Omental fat pad (tissue), 3 donors: ENCODE measurements at regions not wholly inside any gene's neighbourhood (a gene's known extent, or its start where the extent isn't known, plus 50 kb on each side); places are given as distances from the start of the nearest gene placed in this dataset.
"Not testable (repeated sequence)": the region's sequence is repeated elsewhere in the genome, so short reads cannot be mapped to it uniquely, and the experiment has no call there.

ENCODE experiments used
- ATAC-seq: fragments of 150-250 bp; one replicate; pipeline ENCODE4 v1.9.1; 2016; ENCODE audit warnings: mild to moderate bottlenecking, moderate library complexity; ENCODE audit not compliant: low FRiP score
- DNase-seq: peaks from one replicate; pipeline ENCODE4 v3.0.0-alpha.2; 2019; ENCODE audit warnings: low spot score
- TF ChIP-seq, protein P1 (sequence below), 3 donors: fragments of 450-650 bp; IDR thresholded peaks; one replicate each; pipeline ENCODE4 v1.5.1; 2016 to 2017; ENCODE audit warnings: antibody characterized with exemption in 3 of 3, mild to moderate bottlenecking in 3 of 3, moderate library complexity in 2 of 3

DNA sequence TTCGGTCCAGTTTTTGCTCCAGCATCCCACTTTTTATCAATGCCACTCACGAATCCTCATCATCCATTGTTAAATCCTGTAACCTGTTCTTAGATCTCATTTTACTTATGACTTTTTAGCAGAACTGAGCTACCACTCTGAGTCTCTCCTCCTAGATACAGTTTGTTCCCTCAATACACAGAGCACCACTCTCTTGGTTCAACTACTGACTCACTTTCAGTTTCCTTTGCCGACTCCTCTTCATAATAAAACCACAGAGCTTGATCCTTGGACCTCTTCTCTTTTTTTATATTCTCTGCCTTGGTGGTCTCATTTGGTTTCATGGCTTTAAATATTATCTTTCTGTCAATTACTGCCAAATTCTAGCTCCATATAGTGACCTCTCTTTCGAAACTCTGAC is 150.3 kb downstream of the SLITRK5 start:
- TF ChIP-seq, protein P1, sequence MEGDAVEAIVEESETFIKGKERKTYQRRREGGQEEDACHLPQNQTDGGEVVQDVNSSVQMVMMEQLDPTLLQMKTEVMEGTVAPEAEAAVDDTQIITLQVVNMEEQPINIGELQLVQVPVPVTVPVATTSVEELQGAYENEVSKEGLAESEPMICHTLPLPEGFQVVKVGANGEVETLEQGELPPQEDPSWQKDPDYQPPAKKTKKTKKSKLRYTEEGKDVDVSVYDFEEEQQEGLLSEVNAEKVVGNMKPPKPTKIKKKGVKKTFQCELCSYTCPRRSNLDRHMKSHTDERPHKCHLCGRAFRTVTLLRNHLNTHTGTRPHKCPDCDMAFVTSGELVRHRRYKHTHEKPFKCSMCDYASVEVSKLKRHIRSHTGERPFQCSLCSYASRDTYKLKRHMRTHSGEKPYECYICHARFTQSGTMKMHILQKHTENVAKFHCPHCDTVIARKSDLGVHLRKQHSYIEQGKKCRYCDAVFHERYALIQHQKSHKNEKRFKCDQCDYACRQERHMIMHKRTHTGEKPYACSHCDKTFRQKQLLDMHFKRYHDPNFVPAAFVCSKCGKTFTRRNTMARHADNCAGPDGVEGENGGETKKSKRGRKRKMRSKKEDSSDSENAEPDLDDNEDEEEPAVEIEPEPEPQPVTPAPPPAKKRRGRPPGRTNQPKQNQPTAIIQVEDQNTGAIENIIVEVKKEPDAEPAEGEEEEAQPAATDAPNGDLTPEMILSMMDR (IDR thresholded peaks at IDR 0.05) = no peak
- no peak for ATAC-seq
- no peak for DNase-seq

DNA sequence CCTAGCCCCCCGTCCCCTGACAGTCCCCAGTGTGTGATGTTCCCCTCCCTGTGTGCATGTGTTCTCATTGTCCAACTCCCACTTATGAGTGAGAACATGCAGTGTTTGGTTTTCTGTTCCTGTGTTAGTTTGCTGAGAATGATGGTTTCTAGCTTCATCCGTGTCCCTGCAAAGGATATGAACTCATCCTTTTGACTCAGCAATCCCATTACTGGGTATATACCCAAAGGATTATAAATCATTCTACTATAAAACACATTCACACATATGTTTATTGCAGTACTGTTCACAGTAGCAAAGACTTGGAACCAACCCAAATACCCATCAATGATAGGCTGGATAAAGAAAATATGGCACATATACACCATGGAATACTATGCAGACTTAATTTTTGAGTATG is 155.1 kb downstream of the SLITRK5 start:
- DNase-seq, ATAC-seq: not testable (repeated sequence)

DNA sequence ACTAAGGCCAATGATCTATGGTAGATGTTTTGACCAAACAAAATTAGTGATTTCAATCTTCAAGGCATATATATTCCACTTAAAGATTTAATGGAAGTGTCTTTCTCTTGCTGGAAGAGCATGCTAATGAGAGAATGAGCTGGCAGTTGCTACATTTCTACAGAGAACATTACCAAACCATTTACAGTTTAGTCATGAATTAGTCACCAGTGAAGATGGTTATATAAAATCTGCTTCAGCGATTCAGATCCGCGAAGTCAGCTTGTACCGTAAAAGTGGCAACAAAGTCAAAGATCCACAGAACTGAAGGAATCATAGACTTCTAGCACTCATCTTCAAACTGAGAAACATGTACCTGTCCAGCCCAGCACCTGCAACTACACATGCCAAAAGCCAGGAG is 156.3 kb downstream of the SLITRK5 start:
- DNase-seq = no peak
- no peak for ATAC-seq

DNA sequence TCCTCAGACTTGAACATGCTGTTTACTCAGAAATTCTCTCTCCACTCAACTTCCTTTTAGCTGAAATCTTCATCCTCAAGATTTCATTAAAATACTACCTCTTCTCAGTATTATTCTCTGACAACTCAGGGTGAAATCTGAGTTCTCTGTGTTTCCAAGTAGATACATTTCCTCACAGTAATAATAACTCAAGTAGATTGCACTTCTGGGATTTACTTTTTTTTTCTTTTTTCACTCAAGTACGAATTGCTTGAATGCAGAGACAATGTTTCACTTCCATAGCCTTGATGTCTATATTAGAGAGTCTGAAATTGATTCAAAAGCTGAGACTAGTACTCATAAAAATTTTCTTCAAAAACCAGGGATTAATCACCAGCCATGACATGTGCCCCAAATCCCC is 166.4 kb downstream of the SLITRK5 start:
- no peak for DNase-seq

More for the DNA sequence above, 156.3 kb downstream of the SLITRK5 start:
- TF ChIP-seq, protein P1 (IDR thresholded peaks at IDR 0.05) = no peak

DNA sequence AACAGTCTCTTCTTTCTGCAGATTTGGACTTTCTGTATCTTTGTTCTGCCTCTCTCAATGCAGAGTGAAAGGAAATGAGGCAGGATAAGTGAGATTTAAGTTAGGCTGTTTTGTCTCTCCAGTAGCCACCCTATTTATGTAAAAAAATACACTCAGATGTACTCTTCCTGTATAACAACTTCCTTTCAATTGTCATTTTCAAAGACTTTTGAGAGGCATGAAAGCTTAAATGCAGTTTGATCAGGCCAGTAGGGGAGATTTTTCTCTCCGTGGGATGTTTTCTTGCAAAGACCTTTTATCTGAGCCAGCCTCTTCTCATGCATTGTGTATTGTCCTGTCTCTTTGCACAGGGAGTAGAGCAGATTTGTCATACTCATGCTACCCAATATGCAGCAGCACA is 166.8 kb downstream of the SLITRK5 start:
- DNase-seq = no peak
- no peak for ATAC-seq
- TF ChIP-seq, protein P1 (IDR thresholded peaks at IDR 0.05) = no peak

More for the DNA sequence above, 166.4 kb downstream of the SLITRK5 start:
- ATAC-seq = no peak
- TF ChIP-seq, protein P1 (IDR thresholded peaks at IDR 0.05) = no peak

DNA sequence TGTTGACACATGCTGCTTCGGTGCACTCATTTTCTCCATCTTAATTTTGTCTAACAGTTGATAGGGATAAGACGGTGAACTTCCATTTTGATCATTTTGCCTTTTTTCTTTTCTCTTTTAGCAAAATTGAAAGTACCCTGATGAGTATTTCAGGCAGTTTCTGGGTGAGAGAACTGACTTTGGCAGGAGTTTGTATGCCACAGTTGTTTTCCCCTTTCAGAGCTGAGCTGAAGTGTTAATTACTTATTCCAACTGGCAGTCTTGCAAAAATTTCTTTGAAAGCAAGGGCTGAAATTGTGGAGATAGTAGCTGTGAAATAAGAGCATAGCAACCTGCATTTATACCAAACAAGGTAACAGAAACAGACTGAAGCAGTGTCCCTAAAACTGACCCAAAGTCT is 180.2 kb downstream of the SLITRK5 start:
- DNase-seq (no peak), ATAC-seq (no peak)
- TF ChIP-seq, protein P1 (IDR thresholded peaks at IDR 0.05) = no peak

DNA sequence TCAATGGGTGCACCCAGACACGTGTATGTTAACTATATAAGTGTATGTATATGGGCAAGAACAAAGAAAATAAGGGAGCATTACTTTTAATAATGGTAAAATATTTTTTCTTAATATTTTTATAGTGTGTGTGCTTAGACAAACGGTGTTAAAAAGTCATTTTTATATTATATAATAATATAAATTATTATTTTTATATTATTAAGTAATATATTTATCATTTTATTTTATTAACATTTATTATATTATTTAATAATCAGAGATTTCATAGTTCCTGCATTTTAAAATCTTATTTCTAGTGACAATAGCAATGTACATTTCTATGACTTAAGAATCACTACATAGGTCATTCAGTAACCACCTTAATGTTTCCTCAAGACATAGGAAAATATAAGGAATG is 184.4 kb downstream of the SLITRK5 start:
- ATAC-seq (no peak), DNase-seq (no peak)
- TF ChIP-seq, protein P1 (IDR thresholded peaks at IDR 0.05) = no peak

DNA sequence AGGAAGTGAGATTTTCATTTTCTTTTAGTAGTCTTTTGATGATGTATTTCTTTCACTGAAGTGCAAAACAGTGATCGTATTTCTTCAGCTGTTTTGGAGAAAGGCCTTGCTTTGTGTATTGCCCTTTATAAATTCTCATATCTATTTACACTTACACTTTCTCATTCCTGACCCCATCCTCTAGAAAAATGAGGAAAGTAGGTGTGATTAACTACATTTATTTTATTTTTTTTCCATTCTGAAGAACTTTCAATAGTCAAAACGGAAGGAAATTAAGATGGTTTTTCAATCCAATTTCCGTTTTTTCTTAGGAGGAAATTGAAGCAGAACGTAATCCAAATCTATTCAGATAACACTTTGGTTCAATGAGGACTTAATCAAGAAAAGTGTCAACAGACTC is 188.1 kb downstream of the SLITRK5 start:
- DNase-seq (no peak), ATAC-seq (no peak)
- TF ChIP-seq, protein P1 (IDR thresholded peaks at IDR 0.05) = no peak
